GM23338 (cell line): ENCODE measurements at regions not wholly inside any gene's neighbourhood (a gene's known extent, or its start where the extent isn't known, plus 50 kb on each side); places are given as distances from the start of the nearest gene placed in this dataset.

Experiments
- CREB1 ChIP-seq: fragments of 250-450 bp; sonication (Bioruptor Pico); IDR thresholded peaks from 2 replicates; pipeline ENCODE4 v1.5.0; 2020; ENCODE audit warnings: low read depth, mild to moderate bottlenecking, moderate library complexity
- CTCF ChIP-seq, 2 experiments: fragments of 200-600 bp in 1 of 2; sonication (generic) in 1 of 2; conservative IDR thresholded peaks; 2 replicates each; pipeline versions ENCODE4 v1.5.1 to v1.6.1; 2016 to 2017; ENCODE audit warnings: antibody characterized with exemption in 2 of 2, low read depth in 2 of 2, mild to moderate bottlenecking in 2 of 2, moderate library complexity in 1 of 2
- ETS1 ChIP-seq: IDR thresholded peaks from 2 replicates; pipeline ENCODE4 v1.6.1; 2016; ENCODE audit warnings: antibody characterized with exemption
- EZH2 ChIP-seq: fragments of 200-600 bp; sonication (generic); IDR thresholded peaks from one replicate; pipeline ENCODE4 v1.8.0; 2017; ENCODE audit warnings: antibody characterized with exemption, mild to moderate bottlenecking, low read depth; ENCODE audit not compliant: unreplicated experiment
- EZH2phosphoT487 ChIP-seq: fragments of 200-600 bp; sonication (generic); IDR thresholded peaks from one replicate; pipeline ENCODE4 v1.8.1; 2018; ENCODE audit warnings: antibody characterized with exemption; ENCODE audit not compliant: unreplicated experiment
- JUNB ChIP-seq: IDR thresholded peaks from one replicate; pipeline ENCODE4 v1.6.1; 2016; ENCODE audit warnings: antibody characterized with exemption; ENCODE audit not compliant: unreplicated experiment
- NANOG ChIP-seq: IDR thresholded peaks from 2 replicates; pipeline ENCODE4 v1.6.1; 2016; ENCODE audit warnings: antibody characterized with exemption, borderline replicate concordance
- POLR2AphosphoS5 ChIP-seq: IDR thresholded peaks from 2 replicates; pipeline ENCODE4 v1.6.1; 2016; ENCODE audit warnings: antibody characterized with exemption, low read depth
- REST ChIP-seq: IDR thresholded peaks from one replicate; pipeline ENCODE4 v1.6.1; 2018; ENCODE audit warnings: antibody characterized with exemption; ENCODE audit not compliant: unreplicated experiment
- STAT1 ChIP-seq: IDR thresholded peaks from one replicate; pipeline ENCODE4 v1.6.1; 2016; ENCODE audit warnings: antibody characterized with exemption; ENCODE audit not compliant: unreplicated experiment
- ZNF114 ChIP-seq: fragments of 250-450 bp; sonication (Bioruptor Pico); IDR thresholded peaks from 2 replicates; pipeline ENCODE4 v1.5.0; 2020; ENCODE audit warnings: mild to moderate bottlenecking, moderate library complexity
- ZNF331 ChIP-seq: fragments of 250-450 bp; sonication (Bioruptor Pico); IDR thresholded peaks from 2 replicates; pipeline ENCODE4 v1.5.0; 2020; ENCODE audit warnings: low read depth, mild to moderate bottlenecking, moderate library complexity
- ZNF462 ChIP-seq: fragments of 250-450 bp; sonication (Bioruptor Pico); IDR thresholded peaks from 2 replicates; pipeline ENCODE4 v1.5.0; 2020; ENCODE audit warnings: mild to moderate bottlenecking, moderate library complexity

GRCh38 chr7:53325061-53325460 is 289.6 kb downstream of the POM121L12 start:
- TF ChIP-seq CTCF (conservative IDR thresholded peaks at IDR 0.05; ENCODE audit: low read depth in 2 of 2) (no peak), POLR2AphosphoS5 (no peak), EZH2 (no peak), CREB1 (CRISPR knock-in tag) (no peak), ZNF331 (CRISPR knock-in tag) (no peak), ZNF114 (CRISPR knock-in tag) (no peak), ETS1 (no peak), NANOG (no peak), ZNF462 (CRISPR knock-in tag) (no peak), EZH2phosphoT487 (no peak), REST (no peak), JUNB (no peak), STAT1 (no peak)
